MCF 10A (cell line): ENCODE measurements at regions not wholly inside any gene's neighbourhood (a gene's known extent, or its start where the extent isn't known, plus 50 kb on each side); places are given as distances from the start of the nearest gene placed in this dataset.

ENCODE experiments used
- BruUV-seq: library from RNA; stranded (reverse); fragments of 400-500 nt; replicated peaks from 2 replicates; lab custom pipeline; 2021; lab: Mats Ljungman, UMichigan
- CTCF ChIA-PET: fragments of 300-600 bp; sonication (Branson Sonifier 250); formaldehyde crosslinking; extraction: SDS; loops from one replicate; lab custom pipeline; 2021; ENCODE audit warnings: antibody characterized with exemption, inconsistent platforms; lab: Yijun Ruan, JAX
- POLR2A ChIA-PET: fragments of 300-600, 350-650 bp; sonication (Branson Sonifier 250); formaldehyde crosslinking; extraction: SDS; loops from one replicate; lab custom pipeline; 2020; ENCODE audit warnings: antibody characterized with exemption, inconsistent platforms; lab: Yijun Ruan, JAX
- DNase-seq: peaks from one replicate; pipeline ENCODE4 v3.0.0-alpha.2; 2018; ENCODE audit not compliant: unreplicated experiment
- H3K27ac Mint-ChIP-seq: one replicate; pipeline ENCODE4 v1.8.0; 2022; ENCODE audit warnings: mild to moderate bottlenecking, low read depth, mixed read lengths; ENCODE audit not compliant: unreplicated experiment
- H3K27me3 Mint-ChIP-seq: one replicate; pipeline ENCODE4 v1.8.0; 2022; ENCODE audit warnings: mixed read lengths; ENCODE audit not compliant: insufficient read depth, unreplicated experiment
- H3K36me3 Mint-ChIP-seq: one replicate; pipeline ENCODE4 v1.8.0; 2022; ENCODE audit warnings: mild to moderate bottlenecking, moderate library complexity, mixed read lengths; ENCODE audit not compliant: insufficient read depth, unreplicated experiment
- H3K4me1 Mint-ChIP-seq: one replicate; pipeline ENCODE4 v1.8.0; 2022; ENCODE audit warnings: mixed read lengths; ENCODE audit not compliant: insufficient read depth, unreplicated experiment
- H3K4me3 Mint-ChIP-seq: one replicate; pipeline ENCODE4 v1.8.0; 2022; ENCODE audit warnings: mild to moderate bottlenecking, moderate library complexity, mixed read lengths; ENCODE audit not compliant: unreplicated experiment
- H3K9me3 Mint-ChIP-seq: one replicate; pipeline ENCODE4 v1.8.0; 2022; ENCODE audit warnings: mixed read lengths; ENCODE audit not compliant: unreplicated experiment
- intact Hi-C: fragments of 100-400 bp; cut with micrococcal nuclease; formaldehyde crosslinking; loops from 2 replicates; pipeline ENCODE4 v1.14.1; 2022
- TF ChIP-seq, protein P1 (sequence below): fragments of 200-600 bp; IDR thresholded peaks from one replicate; pipeline ENCODE4 v1.8.0; 2022; ENCODE audit warnings: antibody characterized with exemption, mild to moderate bottlenecking; ENCODE audit not compliant: unreplicated experiment

DNA sequence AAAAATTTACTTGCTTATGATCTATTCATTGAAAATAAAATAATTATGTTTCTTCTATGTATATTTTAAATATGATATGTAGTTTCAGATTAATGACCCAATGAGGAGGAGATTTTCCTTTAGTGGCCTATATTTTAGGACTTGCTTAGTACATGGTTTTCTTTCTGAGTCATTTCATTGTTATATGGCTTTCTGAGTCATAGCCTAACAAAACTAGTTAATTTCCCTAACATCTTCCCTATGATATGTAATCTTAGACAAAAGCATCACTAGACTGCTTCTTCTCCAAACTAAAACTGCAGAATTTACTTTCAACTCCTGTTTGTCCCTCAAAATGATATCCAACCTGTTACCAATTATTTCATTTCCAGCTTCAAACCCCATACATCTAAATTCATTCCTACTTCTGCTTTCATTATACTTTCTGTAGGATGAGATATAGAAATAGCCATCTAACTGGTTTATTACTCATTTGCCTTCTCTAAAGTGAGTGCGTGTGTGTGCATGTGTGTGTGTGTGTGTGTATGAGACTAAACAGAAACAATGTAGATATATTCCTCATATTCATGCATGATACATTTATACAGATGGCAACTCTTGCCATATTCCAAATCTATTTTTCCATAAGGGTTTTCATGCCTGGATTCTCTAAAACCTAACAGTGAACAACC, 915.0 kb upstream of the GBE1 start:
- ChIA-PET POLR2A (no interaction called here), CTCF (no interaction called here)
- DNase-seq = peak; percentile 17
- TF ChIP-seq, protein P1, sequence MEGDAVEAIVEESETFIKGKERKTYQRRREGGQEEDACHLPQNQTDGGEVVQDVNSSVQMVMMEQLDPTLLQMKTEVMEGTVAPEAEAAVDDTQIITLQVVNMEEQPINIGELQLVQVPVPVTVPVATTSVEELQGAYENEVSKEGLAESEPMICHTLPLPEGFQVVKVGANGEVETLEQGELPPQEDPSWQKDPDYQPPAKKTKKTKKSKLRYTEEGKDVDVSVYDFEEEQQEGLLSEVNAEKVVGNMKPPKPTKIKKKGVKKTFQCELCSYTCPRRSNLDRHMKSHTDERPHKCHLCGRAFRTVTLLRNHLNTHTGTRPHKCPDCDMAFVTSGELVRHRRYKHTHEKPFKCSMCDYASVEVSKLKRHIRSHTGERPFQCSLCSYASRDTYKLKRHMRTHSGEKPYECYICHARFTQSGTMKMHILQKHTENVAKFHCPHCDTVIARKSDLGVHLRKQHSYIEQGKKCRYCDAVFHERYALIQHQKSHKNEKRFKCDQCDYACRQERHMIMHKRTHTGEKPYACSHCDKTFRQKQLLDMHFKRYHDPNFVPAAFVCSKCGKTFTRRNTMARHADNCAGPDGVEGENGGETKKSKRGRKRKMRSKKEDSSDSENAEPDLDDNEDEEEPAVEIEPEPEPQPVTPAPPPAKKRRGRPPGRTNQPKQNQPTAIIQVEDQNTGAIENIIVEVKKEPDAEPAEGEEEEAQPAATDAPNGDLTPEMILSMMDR = no peak
- Mint-ChIP-seq H3K9me3 (peaks cover 7% of the 10 kb centered on the region), H3K4me3 (no peak overlapping the region), H3K27ac (no peak overlapping the region), H3K4me1 (peaks cover 5% of the 10 kb centered on the region), H3K27me3 (no peaks in the 10 kb centered on the region), H3K36me3 (no peaks in the 10 kb centered on the region)
- intact Hi-C loops = no loop called here
- BruUV-seq = no TSS peak

DNA sequence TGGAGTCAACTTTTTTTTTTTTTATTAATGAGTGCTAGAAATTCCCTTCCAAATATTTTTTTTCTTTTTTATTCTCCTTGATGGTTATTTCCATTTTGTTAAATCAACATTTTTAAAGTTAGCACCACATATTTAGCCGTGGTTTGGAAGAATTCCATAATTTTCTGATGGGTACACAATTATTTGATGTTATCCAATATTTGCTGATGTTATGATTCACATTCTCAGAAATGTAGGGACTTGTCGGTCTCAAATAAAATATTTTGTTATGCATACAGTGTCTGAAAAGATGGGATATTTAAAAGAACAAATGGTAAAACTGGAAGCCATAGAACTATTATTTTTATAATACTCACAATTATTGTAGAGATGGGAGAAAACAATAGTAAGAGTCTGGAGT, 911.5 kb upstream of the GBE1 start:
- Mint-ChIP-seq H3K4me1 (peaks cover 5% of the 10 kb centered on the region), H3K27me3 (no peaks in the 10 kb centered on the region), H3K27ac (no peak overlapping the region), H3K9me3 (peaks cover 7% of the 10 kb centered on the region), H3K36me3 (no peaks in the 10 kb centered on the region), H3K4me3 (no peak overlapping the region)
- intact Hi-C loops = no loop called here
- TF ChIP-seq, protein P1 = no peak
- ChIA-PET POLR2A (no interaction called here), CTCF (interaction anchor here (0.7 kb wide), 1 partner anchor 737 kb away, joined by 3 read pairs; no protein-coding TSS in a partner anchor)
- no peak for DNase-seq
- BruUV-seq = no TSS peak

GRCh38 chr3:82671466-82671865, 910.0 kb upstream of the GBE1 start:
- TF ChIP-seq, protein P1 = no peak
- peaks cover 2% of the 10 kb centered on the region for H3K4me1 Mint-ChIP-seq
- H3K9me3 Mint-ChIP-seq = peaks cover 7% of the 10 kb centered on the region
- ChIA-PET POLR2A (no interaction called here), CTCF (no interaction called here)
- H3K27me3 Mint-ChIP-seq = no peaks in the 10 kb centered on the region
- H3K4me3 Mint-ChIP-seq = no peak overlapping the region
- no peaks in the 10 kb centered on the region for H3K36me3 Mint-ChIP-seq
- no peak overlapping the region for H3K27ac Mint-ChIP-seq
- no TSS peak for BruUV-seq
- DNase-seq = no peak
- intact Hi-C loops = no loop called here

DNA sequence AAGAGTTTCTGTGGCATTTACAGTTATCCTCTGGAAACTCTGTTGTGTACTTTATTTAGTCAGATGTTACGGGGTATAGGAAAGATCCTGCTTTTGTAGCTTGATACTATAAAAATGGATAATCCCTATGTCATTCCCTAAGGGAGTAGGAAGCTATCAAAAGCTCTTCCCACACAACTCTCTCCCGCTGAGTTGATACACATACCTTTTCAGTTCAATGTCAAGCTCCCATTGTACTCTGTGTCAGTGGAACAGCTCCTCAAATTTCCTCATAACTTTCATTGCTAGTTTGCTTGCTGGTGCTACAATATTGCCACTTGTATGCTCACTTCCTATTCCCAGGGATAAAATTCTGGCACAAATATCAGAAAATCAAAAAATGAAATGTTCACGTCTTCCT, 893.3 kb upstream of the GBE1 start:
- no peak overlapping the region for H3K27ac Mint-ChIP-seq
- no peak overlapping the region for H3K4me3 Mint-ChIP-seq
- BruUV-seq = no TSS peak
- POLR2A ChIA-PET = no interaction called here
- H3K27me3 Mint-ChIP-seq = no peaks in the 10 kb centered on the region
- TF ChIP-seq, protein P1 = no peak
- intact Hi-C loops = no loop called here
- CTCF ChIA-PET = no interaction called here
- no peaks in the 10 kb centered on the region for H3K9me3 Mint-ChIP-seq
- no peaks in the 10 kb centered on the region for H3K36me3 Mint-ChIP-seq
- H3K4me1 Mint-ChIP-seq = no peaks in the 10 kb centered on the region
- DNase-seq = no peak
